Prostate gland (tissue), 2 donors: ENCODE measurements at regions not wholly inside any gene's neighbourhood (a gene's known extent, or its start where the extent isn't known, plus 50 kb on each side); places are given as distances from the start of the nearest gene placed in this dataset.

Experiments used
- CTCF ChIP-seq, 4 experiments: fragments of 200-600 bp in 2 of 4; fragments of 450-650 bp in 2 of 4; sonication (generic) in 2 of 4; IDR thresholded peaks; 1 replicate in 3 of 4; 2 replicates in 1 of 4; pipeline ENCODE4 v1.5.1; 2016 to 2019; ENCODE audit warnings: antibody characterized with exemption in 4 of 4, mild to moderate bottlenecking in 2 of 4, moderate library complexity in 2 of 4
- POLR2A ChIP-seq: fragments of 450-650 bp; IDR thresholded peaks from one replicate; pipeline ENCODE4 v1.6.1; 2016; ENCODE audit warnings: antibody characterized with exemption, mild to moderate bottlenecking

DNA sequence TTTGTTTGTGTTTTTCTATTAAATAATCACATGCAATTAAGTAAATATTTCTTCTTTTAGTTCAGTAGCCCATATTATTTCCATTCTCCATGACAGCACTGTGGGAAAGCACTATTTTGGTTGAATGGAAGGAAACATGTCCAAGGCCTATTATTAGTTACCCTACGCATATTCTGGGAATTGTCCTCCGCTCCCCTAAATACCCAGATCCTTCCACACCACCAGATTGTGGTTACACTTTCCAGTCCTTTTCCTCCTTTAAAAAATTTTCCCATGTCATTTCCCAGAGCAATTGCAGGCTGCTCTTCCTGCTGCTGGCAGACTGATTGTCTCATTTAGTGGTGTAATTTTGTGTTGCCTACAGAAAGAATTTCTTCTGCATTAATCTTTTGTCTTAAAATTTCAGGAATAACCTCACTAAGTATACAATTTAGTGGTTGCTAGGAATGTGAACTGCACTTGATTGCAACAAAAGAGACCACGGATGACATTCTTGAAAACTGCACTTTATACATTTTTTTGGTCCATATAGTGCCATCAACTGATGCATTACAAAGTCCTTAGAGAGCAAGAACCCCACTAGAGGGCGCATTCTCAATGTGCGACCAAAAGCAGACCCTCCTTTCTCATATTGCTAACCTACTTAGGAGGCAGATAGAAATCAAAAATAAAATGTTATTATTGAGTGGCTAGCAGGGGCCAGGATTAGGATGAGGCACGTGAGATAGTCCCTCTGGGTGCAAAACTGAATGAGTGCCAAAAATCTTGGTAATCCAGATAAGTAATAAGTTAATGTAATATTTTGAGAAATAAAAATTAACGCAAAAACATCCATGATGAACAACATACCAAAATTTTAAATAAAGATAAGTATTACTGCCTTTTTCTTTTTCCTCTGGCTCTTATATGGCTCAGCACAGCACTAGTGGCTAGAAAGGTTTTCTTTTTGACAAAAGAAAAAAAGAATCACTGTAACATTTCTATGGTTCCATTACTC is 98.8 kb upstream of the IQCM start:
- TF ChIP-seq CTCF (IDR thresholded peaks at IDR 0.05) (no peak), POLR2A (no peak)
